Colonic mucosa (tissue), 4 donors: ENCODE measurements at regions not wholly inside any gene's neighbourhood (a gene's known extent, or its start where the extent isn't known, plus 50 kb on each side); places are given as distances from the start of the nearest gene placed in this dataset.

Source experiments
- DNase-seq: peaks from one replicate; pipeline ENCODE4 v3.0.0-alpha.2; 2020
- H3K27ac ChIP-seq: fragments of 200-600 bp; one replicate; pipeline ENCODE4 v1.8.0; 2021
- H3K27me3 ChIP-seq: fragments of 200-600 bp; one replicate; pipeline ENCODE4 v1.8.0; 2021
- H3K36me3 ChIP-seq: fragments of 200-600 bp; one replicate; pipeline ENCODE4 v1.8.0; 2021
- H3K4me1 ChIP-seq: fragments of 200-600 bp; one replicate; pipeline ENCODE4 v1.8.0; 2021; ENCODE audit warnings: mild to moderate bottlenecking
- H3K4me3 ChIP-seq: fragments of 200-600 bp; one replicate; pipeline ENCODE4 v1.8.0; 2021
- H3K9ac ChIP-seq, 2 donors: one replicate each; pipeline ENCODE4 v1.7.0; 2013; ENCODE audit warnings: control low read depth in 2 of 2, low read depth in 2 of 2, low read length in 2 of 2
- H3K9me3 ChIP-seq: fragments of 200-600 bp; one replicate; pipeline ENCODE4 v1.8.0; 2021
- CTCF ChIP-seq: fragments of 200-600 bp; IDR thresholded peaks from one replicate; pipeline ENCODE4 v1.8.0; 2022; ENCODE audit warnings: antibody characterized with exemption, mild to moderate bottlenecking
- intact Hi-C: fragments of 100-400 bp; cut with DNase I; formaldehyde crosslinking; loops from one replicate; pipeline ENCODE4 v1.14.1; 2022
- donor health status: healthy.
- donor health status: DM: no; HTN: no; CAD: no.
- donor health status: DM: no; HTN: no; CAD: no.

GRCh38 chr1:57620605-57621004 is 196.7 kb upstream of the DAB1 start:
- no peak for DNase-seq
- intact Hi-C loops, result no loop called here
- no peaks in the 10 kb centered on the region for H3K4me1 ChIP-seq

GRCh38 chr1:57616921-57617320 is 193.1 kb upstream of the DAB1 start:
- Histone ChIP-seq H3K4me1 (no peaks in the 10 kb centered on the region), H3K36me3 (no peaks in the 10 kb centered on the region), H3K9me3 (no peaks in the 10 kb centered on the region), H3K27me3 (no peaks in the 10 kb centered on the region), H3K27ac (no peak overlapping the region), H3K9ac (no peak overlapping the region), H3K4me3 (no peak overlapping the region)
- intact Hi-C loops, result no loop called here
- TF ChIP-seq CTCF, result no peak
- DNase-seq, result no peak

More at GRCh38 chr1:57620605-57621004, 196.7 kb upstream of the DAB1 start:
- Histone ChIP-seq H3K9me3 (no peaks in the 10 kb centered on the region), H3K36me3 (no peaks in the 10 kb centered on the region), H3K9ac (no peak overlapping the region), H3K4me3 (no peak overlapping the region), H3K27ac (no peak overlapping the region), H3K27me3 (no peaks in the 10 kb centered on the region)
- no peak for TF ChIP-seq CTCF

GRCh38 chr1:57615956-57616355 is 192.1 kb upstream of the DAB1 start:
- no peak for TF ChIP-seq CTCF
- H3K4me3 ChIP-seq, result no peak overlapping the region
- no peaks in the 10 kb centered on the region for H3K36me3 ChIP-seq
- no peaks in the 10 kb centered on the region for H3K9me3 ChIP-seq
- H3K27me3 ChIP-seq, result no peaks in the 10 kb centered on the region
- intact Hi-C loops, result no loop called here
- no peaks in the 10 kb centered on the region for H3K4me1 ChIP-seq
- no peak overlapping the region for H3K27ac ChIP-seq
- DNase-seq, result no peak
- no peak overlapping the region for H3K9ac ChIP-seq

- Histone ChIP-seq H3K27me3 (no peaks in the 10 kb centered on the region), H3K9me3 (no peaks in the 10 kb centered on the region), H3K4me3 (no peak overlapping the region), H3K36me3 (no peaks in the 10 kb centered on the region), H3K27ac (no peak overlapping the region), H3K9ac (no peak overlapping the region), H3K4me1 (no peaks in the 10 kb centered on the region)
- no peak for TF ChIP-seq CTCF
- DNase-seq, result no peak
- intact Hi-C loops, result no loop called here
These were observed 189.0 kb upstream of the DAB1 start for GRCh38 chr1:57612833-57613232.

GRCh38 chr1:57605933-57606332 is 182.1 kb upstream of the DAB1 start:
- Histone ChIP-seq H3K27ac (no peak overlapping the region), H3K36me3 (no peaks in the 10 kb centered on the region), H3K9me3 (no peaks in the 10 kb centered on the region), H3K9ac (no peak overlapping the region), H3K4me1 (no peaks in the 10 kb centered on the region), H3K27me3 (no peaks in the 10 kb centered on the region), H3K4me3 (no peak overlapping the region)
- no peak for TF ChIP-seq CTCF
- intact Hi-C loops, result no loop called here
- DNase-seq, result no peak

- Histone ChIP-seq H3K9ac (no peak overlapping the region), H3K9me3 (no peaks in the 10 kb centered on the region), H3K4me3 (no peak overlapping the region), H3K36me3 (no peaks in the 10 kb centered on the region), H3K27ac (no peak overlapping the region), H3K27me3 (no peaks in the 10 kb centered on the region), H3K4me1 (no peaks in the 10 kb centered on the region)
- no peak for DNase-seq
- intact Hi-C loops, result no loop called here
- TF ChIP-seq CTCF, result no peak
These were observed 179.8 kb upstream of the DAB1 start for GRCh38 chr1:57603696-57604095.
